Glutamatergic neuron (in vitro differentiated cells): ENCODE measurements at regions not wholly inside any gene's neighbourhood (a gene's known extent, or its start where the extent isn't known, plus 50 kb on each side); places are given as distances from the start of the nearest gene placed in this dataset.

Experiments used
- DNase-seq: peaks from one replicate; pipeline ENCODE4 v3.0.0; 2022
- H3K27ac Mint-ChIP-seq: one replicate; pipeline ENCODE4 v1.8.0; 2020; ENCODE audit warnings: mild to moderate bottlenecking, mixed read lengths, inconsistent platforms; ENCODE audit not compliant: unreplicated experiment
- H3K27me3 Mint-ChIP-seq: one replicate; pipeline ENCODE4 v1.8.0; 2020; ENCODE audit warnings: mild to moderate bottlenecking, moderate library complexity, mixed read lengths, inconsistent platforms; ENCODE audit not compliant: unreplicated experiment
- H3K36me3 Mint-ChIP-seq: one replicate; pipeline ENCODE4 v1.8.0; 2020; ENCODE audit warnings: mild to moderate bottlenecking, mixed read lengths, inconsistent platforms; ENCODE audit not compliant: unreplicated experiment
- H3K4me1 Mint-ChIP-seq: one replicate; pipeline ENCODE4 v1.8.0; 2020; ENCODE audit warnings: mild to moderate bottlenecking, low read depth, mixed read lengths, inconsistent platforms; ENCODE audit not compliant: unreplicated experiment
- H3K4me3 Mint-ChIP-seq: one replicate; pipeline ENCODE4 v1.8.0; 2020; ENCODE audit warnings: mild to moderate bottlenecking, mixed read lengths, inconsistent platforms; ENCODE audit not compliant: unreplicated experiment
- H3K9me3 Mint-ChIP-seq: one replicate; pipeline ENCODE4 v1.8.0; 2020; ENCODE audit warnings: mild to moderate bottlenecking, moderate library complexity, mixed read lengths, inconsistent platforms; ENCODE audit not compliant: unreplicated experiment
- TF ChIP-seq, protein P1 (sequence below): fragments of 200-600 bp; sonication (generic); IDR thresholded peaks from one replicate; pipeline ENCODE4 v1.5.0; 2021; ENCODE audit not compliant: partially characterized antibody, unreplicated experiment

DNA sequence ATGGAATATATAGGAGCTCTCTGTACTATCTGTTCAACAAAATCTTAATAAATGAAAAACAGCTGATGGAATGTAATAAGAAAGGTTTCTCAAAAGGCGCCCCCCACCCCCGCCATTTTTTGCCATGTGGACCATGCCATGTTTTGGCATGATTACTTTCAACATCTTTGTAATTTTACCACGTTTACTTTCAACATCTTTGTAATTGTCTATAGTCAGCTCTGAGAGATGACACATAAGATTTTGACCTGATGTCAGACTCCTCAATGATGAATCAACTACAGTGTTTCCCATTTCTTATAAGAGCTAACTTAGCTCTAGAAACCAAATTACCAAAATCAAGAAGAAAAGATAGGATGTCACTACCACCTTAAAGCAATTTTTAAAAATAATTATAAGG, 144.9 kb upstream of the AHR start:
- H3K4me3 Mint-ChIP-seq, result no peak overlapping the region
- H3K4me1 Mint-ChIP-seq, result no peaks in the 10 kb centered on the region
- no peak overlapping the region for H3K27ac Mint-ChIP-seq
- DNase-seq, result no peak
- no peaks in the 10 kb centered on the region for H3K9me3 Mint-ChIP-seq
- H3K27me3 Mint-ChIP-seq, result no peaks in the 10 kb centered on the region
- no peaks in the 10 kb centered on the region for H3K36me3 Mint-ChIP-seq
- TF ChIP-seq, protein P1, sequence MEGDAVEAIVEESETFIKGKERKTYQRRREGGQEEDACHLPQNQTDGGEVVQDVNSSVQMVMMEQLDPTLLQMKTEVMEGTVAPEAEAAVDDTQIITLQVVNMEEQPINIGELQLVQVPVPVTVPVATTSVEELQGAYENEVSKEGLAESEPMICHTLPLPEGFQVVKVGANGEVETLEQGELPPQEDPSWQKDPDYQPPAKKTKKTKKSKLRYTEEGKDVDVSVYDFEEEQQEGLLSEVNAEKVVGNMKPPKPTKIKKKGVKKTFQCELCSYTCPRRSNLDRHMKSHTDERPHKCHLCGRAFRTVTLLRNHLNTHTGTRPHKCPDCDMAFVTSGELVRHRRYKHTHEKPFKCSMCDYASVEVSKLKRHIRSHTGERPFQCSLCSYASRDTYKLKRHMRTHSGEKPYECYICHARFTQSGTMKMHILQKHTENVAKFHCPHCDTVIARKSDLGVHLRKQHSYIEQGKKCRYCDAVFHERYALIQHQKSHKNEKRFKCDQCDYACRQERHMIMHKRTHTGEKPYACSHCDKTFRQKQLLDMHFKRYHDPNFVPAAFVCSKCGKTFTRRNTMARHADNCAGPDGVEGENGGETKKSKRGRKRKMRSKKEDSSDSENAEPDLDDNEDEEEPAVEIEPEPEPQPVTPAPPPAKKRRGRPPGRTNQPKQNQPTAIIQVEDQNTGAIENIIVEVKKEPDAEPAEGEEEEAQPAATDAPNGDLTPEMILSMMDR, result no peak

GRCh38 chr7:17155529-17155928, 142.9 kb upstream of the AHR start:
- Mint-ChIP-seq H3K4me3 (no peak overlapping the region), H3K4me1 (no peaks in the 10 kb centered on the region), H3K27ac (no peak overlapping the region), H3K36me3 (no peaks in the 10 kb centered on the region), H3K27me3 (no peaks in the 10 kb centered on the region), H3K9me3 (no peaks in the 10 kb centered on the region)
- TF ChIP-seq, protein P1, result no peak
- DNase-seq, result no peak

GRCh38 chr7:17158261-17158660, 140.2 kb upstream of the AHR start:
- H3K27ac Mint-ChIP-seq, result no peak overlapping the region
- no peak overlapping the region for H3K4me3 Mint-ChIP-seq
- TF ChIP-seq, protein P1, result no peak

GRCh38 chr7:17159500-17160037, 138.9 kb upstream of the AHR start:
- Mint-ChIP-seq H3K36me3 (no peaks in the 10 kb centered on the region), H3K9me3 (no peaks in the 10 kb centered on the region), H3K27me3 (no peaks in the 10 kb centered on the region), H3K27ac (no peak overlapping the region), H3K4me3 (no peak overlapping the region), H3K4me1 (no peaks in the 10 kb centered on the region)
- DNase-seq, result no peak
- TF ChIP-seq, protein P1, result no peak

More at GRCh38 chr7:17158261-17158660, 140.2 kb upstream of the AHR start:
- Mint-ChIP-seq H3K36me3 (no peaks in the 10 kb centered on the region), H3K27me3 (no peaks in the 10 kb centered on the region), H3K9me3 (no peaks in the 10 kb centered on the region), H3K4me1 (no peaks in the 10 kb centered on the region)
- no peak for DNase-seq

DNA sequence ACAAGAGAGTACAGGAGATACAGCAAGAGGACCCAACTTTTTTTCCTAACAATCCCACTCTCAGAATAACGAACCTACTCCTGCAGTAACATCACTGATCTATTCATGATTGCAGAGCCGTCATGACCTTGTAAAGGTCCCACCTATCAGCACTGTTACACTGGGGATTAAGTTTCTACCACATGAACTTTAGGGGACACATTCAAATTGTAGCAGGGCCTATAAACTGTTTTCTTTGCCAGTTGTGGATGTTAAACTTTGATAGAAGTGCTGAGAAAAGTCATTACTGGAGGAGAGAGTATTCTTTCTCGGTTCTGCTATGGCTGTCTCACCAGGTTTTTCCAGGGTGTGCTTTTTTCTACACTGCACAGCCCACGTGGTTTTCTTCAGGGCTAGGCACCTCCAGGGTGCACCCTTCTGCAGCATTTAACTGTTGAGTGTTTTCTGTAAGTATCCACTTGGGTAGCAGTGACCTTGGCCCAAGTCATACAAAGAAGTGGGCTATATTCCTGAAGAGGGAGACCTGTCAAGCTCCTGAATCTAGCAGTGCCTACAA, 131.6 kb upstream of the AHR start:
- no peaks in the 10 kb centered on the region for H3K27me3 Mint-ChIP-seq

More for the DNA sequence above, 131.6 kb upstream of the AHR start:
- Mint-ChIP-seq H3K4me3 (no peak overlapping the region), H3K9me3 (no peaks in the 10 kb centered on the region), H3K27ac (no peak overlapping the region), H3K4me1 (no peaks in the 10 kb centered on the region), H3K36me3 (no peaks in the 10 kb centered on the region)
- TF ChIP-seq, protein P1, result no peak
- no peak for DNase-seq
